A673 (cell line): ENCODE measurements at regions not wholly inside any gene's neighbourhood (a gene's known extent, or its start where the extent isn't known, plus 50 kb on each side); places are given as distances from the start of the nearest gene placed in this dataset.

Experiments used
- BruUV-seq: library from RNA; stranded (reverse); fragments of 400-500 nt; replicated peaks from 2 replicates; lab custom pipeline; 2021; lab: Mats Ljungman, UMichigan
- CTCF ChIA-PET: fragments of 300-600 bp; sonication (Branson Sonifier 250); formaldehyde crosslinking; loops from one replicate; lab custom pipeline; 2022; ENCODE audit warnings: antibody characterized with exemption; lab: Charles Lee
- POLR2A ChIA-PET: fragments of 300-600 bp; sonication (Branson Sonifier 250); formaldehyde crosslinking; loops from one replicate; lab custom pipeline; 2022; ENCODE audit warnings: antibody characterized with exemption; ENCODE audit not compliant: low non-redundant PET; lab: Charles Lee
- DNase-seq: peaks from one replicate; pipeline ENCODE4 v3.0.0-alpha.2; 2015; ENCODE audit warnings: low spot score
- H3K27ac ChIP-seq: fragments of 200-600 bp; sonication (generic); 2 replicates; pipeline ENCODE4 v1.5.1; 2016; ENCODE audit warnings: mixed run types, low read depth, mild to moderate bottlenecking, mixed read lengths, antibody characterized with exemption, low read length; ENCODE audit not compliant: poor library complexity, severe bottlenecking
- H3K27me3 ChIP-seq: fragments of 200-600 bp; sonication (generic); replicated peaks from 2 replicates; pipeline ENCODE4 v1.6.1; 2017; ENCODE audit warnings: mixed run types, low read depth, mild to moderate bottlenecking, mixed read lengths, antibody characterized with exemption, low read length; ENCODE audit not compliant: insufficient read depth, poor library complexity
- H3K36me3 ChIP-seq: fragments of 200-600 bp; sonication (generic); 2 replicates; pipeline ENCODE4 v1.6.1; 2016; ENCODE audit warnings: mixed run types, mild to moderate bottlenecking, mixed read lengths, antibody characterized with exemption, low read length; ENCODE audit not compliant: insufficient read depth, poor library complexity, severe bottlenecking
- H3K4me1 ChIP-seq: fragments of 200-600 bp; sonication (generic); 2 replicates; pipeline ENCODE4 v1.6.1; 2017; ENCODE audit warnings: mixed run types, mild to moderate bottlenecking, mixed read lengths, antibody characterized with exemption, low read length; ENCODE audit not compliant: insufficient read depth, poor library complexity, severe bottlenecking
- H3K4me3 ChIP-seq: fragments of 200-600 bp; sonication (generic); 2 replicates; pipeline ENCODE4 v1.5.1; 2016; ENCODE audit warnings: low read depth, mixed run types, mild to moderate bottlenecking, mixed read lengths, low read length; ENCODE audit not compliant: poor library complexity, severe bottlenecking
- H3K9me3 ChIP-seq: fragments of 200-600 bp; sonication (generic); 2 replicates; pipeline ENCODE4 v1.6.1; 2016; ENCODE audit warnings: mixed run types, low read depth, mild to moderate bottlenecking, mixed read lengths, antibody characterized with exemption, low read length; ENCODE audit not compliant: poor library complexity, severe bottlenecking
- EZH2 ChIP-seq: fragments of 200-600 bp; sonication (generic); IDR thresholded peaks from 2 replicates; pipeline ENCODE4 v1.6.1; 2017; ENCODE audit warnings: borderline replicate concordance, low read depth, mild to moderate bottlenecking, mixed read lengths, antibody characterized with exemption, low read length; ENCODE audit not compliant: poor library complexity, severe bottlenecking
- intact Hi-C: fragments of 100-400 bp; cut with micrococcal nuclease; formaldehyde crosslinking; loops from one replicate; pipeline ENCODE4 v1.10.0; 2022; ENCODE audit not compliant: unreplicated experiment
- TF ChIP-seq, protein P1 (sequence below): fragments of 300-800, 200-600 bp; sonication (generic); conservative IDR thresholded peaks from 2 replicates; pipeline ENCODE4 v1.5.1; 2017; ENCODE audit warnings: low read depth, mild to moderate bottlenecking, antibody characterized with exemption, low read length, moderate library complexity, mixed read lengths

DNA sequence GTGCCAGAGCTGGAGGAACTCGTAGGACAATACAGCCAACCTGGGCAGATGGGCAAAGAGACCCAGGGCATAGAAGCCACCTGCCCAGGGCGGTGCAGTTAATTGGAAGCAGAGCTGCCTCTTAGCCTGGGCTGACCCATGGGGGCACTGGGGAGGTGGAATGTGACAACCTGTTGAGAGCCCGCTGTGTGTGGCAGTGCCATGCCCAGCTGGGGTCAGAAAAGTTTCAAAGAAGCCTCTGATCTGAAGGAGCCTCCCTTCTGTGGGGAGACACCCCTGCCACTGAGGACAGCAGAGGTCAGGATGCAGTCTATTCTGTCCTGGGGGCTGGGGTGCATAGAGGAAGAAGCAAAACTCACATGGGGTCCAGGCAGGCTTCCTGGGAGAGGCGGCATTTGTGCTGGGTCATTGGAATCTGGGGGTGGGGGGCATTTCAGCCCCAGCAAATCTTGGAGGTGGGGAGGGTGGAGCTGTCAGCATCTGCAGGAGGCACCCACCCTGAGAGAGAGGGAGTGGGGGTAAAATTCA, 176.1 kb upstream of the CIBAR2 start:
- no peak for DNase-seq
- ChIA-PET CTCF (no interaction called here), POLR2A (no interaction called here)
- peaks cover 15% of the 10 kb centered on the region for H3K4me1 ChIP-seq
- TF ChIP-seq, protein P1, sequence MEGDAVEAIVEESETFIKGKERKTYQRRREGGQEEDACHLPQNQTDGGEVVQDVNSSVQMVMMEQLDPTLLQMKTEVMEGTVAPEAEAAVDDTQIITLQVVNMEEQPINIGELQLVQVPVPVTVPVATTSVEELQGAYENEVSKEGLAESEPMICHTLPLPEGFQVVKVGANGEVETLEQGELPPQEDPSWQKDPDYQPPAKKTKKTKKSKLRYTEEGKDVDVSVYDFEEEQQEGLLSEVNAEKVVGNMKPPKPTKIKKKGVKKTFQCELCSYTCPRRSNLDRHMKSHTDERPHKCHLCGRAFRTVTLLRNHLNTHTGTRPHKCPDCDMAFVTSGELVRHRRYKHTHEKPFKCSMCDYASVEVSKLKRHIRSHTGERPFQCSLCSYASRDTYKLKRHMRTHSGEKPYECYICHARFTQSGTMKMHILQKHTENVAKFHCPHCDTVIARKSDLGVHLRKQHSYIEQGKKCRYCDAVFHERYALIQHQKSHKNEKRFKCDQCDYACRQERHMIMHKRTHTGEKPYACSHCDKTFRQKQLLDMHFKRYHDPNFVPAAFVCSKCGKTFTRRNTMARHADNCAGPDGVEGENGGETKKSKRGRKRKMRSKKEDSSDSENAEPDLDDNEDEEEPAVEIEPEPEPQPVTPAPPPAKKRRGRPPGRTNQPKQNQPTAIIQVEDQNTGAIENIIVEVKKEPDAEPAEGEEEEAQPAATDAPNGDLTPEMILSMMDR: no peak
- TF ChIP-seq EZH2: no peak
- H3K4me3 ChIP-seq: no peak overlapping the region
- H3K27ac ChIP-seq: no peak overlapping the region
- H3K27me3 ChIP-seq: no peaks in the 10 kb centered on the region
- BruUV-seq: no TSS peak
- H3K9me3 ChIP-seq: no peaks in the 10 kb centered on the region
- no peaks in the 10 kb centered on the region for H3K36me3 ChIP-seq
- intact Hi-C loops: no loop called here

DNA sequence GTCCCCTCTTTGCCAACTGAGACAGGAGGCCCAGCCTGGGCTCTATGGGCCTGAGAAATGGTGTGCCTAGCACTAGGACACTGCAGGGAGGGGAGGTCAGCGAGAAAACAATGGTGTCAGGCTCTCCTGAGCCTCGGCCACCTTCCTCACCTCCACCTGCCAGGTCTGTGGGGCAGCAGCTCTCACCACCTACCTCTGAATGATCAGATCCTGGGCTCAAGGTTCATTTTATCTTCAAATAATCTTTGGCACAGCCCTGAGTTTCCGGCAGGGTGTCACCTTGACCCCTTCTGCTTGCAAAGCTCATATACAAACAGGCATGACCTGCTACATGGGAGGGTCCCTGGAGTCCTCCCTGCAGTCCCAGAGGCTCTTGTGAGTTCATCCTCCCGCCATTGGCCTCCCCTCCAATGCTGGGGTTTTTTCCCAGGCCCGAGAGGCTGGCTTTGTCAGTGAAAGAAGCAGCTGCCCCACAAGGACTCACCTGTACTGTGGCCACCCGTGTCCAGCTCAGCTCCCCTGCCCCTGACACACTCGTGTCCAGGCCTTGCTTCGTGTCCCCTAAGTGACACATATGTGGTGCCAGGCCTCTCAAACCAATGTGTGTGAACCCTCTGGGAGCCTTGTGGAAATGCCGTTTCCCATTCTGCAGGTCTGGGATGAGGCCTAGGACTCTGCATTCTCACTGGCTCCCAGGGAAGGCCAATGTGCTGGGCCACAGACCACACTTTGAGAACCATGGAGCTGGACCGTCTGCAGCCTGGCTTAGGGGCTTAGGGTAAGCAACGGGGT, 176.8 kb upstream of the CIBAR2 start:
- POLR2A ChIA-PET: no interaction called here
- no TSS peak for BruUV-seq
- no peak for TF ChIP-seq EZH2
- TF ChIP-seq, protein P1: no peak
- no peak overlapping the region for H3K27ac ChIP-seq
- CTCF ChIA-PET: no interaction called here
- intact Hi-C loops: no loop called here
- H3K9me3 ChIP-seq: no peaks in the 10 kb centered on the region
- no peaks in the 10 kb centered on the region for H3K27me3 ChIP-seq
- DNase-seq: no peak
- H3K4me3 ChIP-seq: no peak overlapping the region
- peaks cover 20% of the 10 kb centered on the region for H3K4me1 ChIP-seq
- no peaks in the 10 kb centered on the region for H3K36me3 ChIP-seq

DNA sequence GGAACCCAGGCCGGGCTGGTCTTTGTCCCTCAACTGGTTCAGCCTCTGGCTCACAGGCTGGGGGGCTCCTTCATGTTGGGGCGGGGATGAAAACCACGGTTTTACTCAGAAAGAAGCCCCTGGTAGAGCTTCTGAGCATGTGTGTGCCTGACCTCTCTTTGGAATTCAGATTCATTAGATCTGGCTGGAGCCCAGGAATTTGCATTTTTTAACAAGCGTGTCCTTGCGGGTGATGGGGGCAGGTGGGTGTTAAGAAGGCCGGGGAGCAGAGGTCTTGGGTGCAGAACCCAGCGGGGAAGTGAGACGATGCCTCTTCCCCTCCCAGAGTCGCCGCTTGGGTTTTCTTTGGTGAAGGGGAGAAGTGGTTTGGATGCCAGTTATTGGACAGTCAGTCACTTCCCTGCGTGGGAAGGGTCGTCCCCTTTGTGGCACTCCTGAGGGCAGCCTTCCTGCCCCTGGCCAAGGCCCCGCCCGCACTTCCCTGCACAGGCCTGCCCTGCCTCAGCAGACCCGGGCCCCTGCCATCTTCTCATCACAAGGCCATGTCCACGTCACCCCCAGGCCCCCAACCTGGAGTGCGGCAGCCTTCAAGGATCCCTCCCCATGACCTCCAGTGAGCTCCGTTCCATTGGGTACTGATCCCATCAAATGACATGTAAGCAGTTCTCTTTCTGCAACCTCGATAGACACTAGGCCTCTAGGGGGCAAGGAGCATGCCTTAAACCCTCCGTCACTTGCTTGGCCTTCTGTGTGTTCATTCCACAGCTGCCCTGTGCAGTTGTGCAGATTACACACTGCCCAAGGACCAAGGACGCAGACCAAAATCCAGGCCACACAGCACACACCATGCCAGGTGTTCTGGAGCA, 177.7 kb upstream of the CIBAR2 start:
- Histone ChIP-seq H3K36me3 (no peaks in the 10 kb centered on the region), H3K4me1 (peaks cover 17% of the 10 kb centered on the region), H3K9me3 (no peaks in the 10 kb centered on the region), H3K4me3 (no peak overlapping the region), H3K27me3 (no peaks in the 10 kb centered on the region), H3K27ac (no peak overlapping the region)
- TF ChIP-seq EZH2: no peak
- TF ChIP-seq, protein P1: no peak
- no peak for DNase-seq
- BruUV-seq: no TSS peak
- ChIA-PET POLR2A (interaction anchor here (0.5 kb wide), 1 partner anchor 324 kb away, joined by 3 read pairs; no protein-coding TSS in a partner anchor), CTCF (no interaction called here)
- intact Hi-C loops: no loop called here
